Activated naive CD8-positive, alpha-beta T cell (primary cell): ENCODE measurements at regions not wholly inside any gene's neighbourhood (a gene's known extent, or its start where the extent isn't known, plus 50 kb on each side); places are given as distances from the start of the nearest gene placed in this dataset.

ENCODE experiments used
- H3K27ac Mint-ChIP-seq: one replicate; pipeline ENCODE4 v1.8.0; 2021; ENCODE audit warnings: mixed read lengths
- H3K27me3 Mint-ChIP-seq: one replicate; pipeline ENCODE4 v1.8.0; 2021; ENCODE audit warnings: mixed read lengths
- H3K36me3 Mint-ChIP-seq: one replicate; pipeline ENCODE4 v1.8.0; 2021; ENCODE audit warnings: mixed read lengths
- H3K4me1 Mint-ChIP-seq: one replicate; pipeline ENCODE4 v1.8.0; 2021; ENCODE audit warnings: low read depth, mixed read lengths
- H3K4me3 Mint-ChIP-seq: one replicate; pipeline ENCODE4 v1.8.0; 2021; ENCODE audit warnings: mild to moderate bottlenecking, mixed read lengths
- H3K9me3 Mint-ChIP-seq: one replicate; pipeline ENCODE4 v1.8.0; 2021; ENCODE audit warnings: low read depth, mixed read lengths

DNA sequence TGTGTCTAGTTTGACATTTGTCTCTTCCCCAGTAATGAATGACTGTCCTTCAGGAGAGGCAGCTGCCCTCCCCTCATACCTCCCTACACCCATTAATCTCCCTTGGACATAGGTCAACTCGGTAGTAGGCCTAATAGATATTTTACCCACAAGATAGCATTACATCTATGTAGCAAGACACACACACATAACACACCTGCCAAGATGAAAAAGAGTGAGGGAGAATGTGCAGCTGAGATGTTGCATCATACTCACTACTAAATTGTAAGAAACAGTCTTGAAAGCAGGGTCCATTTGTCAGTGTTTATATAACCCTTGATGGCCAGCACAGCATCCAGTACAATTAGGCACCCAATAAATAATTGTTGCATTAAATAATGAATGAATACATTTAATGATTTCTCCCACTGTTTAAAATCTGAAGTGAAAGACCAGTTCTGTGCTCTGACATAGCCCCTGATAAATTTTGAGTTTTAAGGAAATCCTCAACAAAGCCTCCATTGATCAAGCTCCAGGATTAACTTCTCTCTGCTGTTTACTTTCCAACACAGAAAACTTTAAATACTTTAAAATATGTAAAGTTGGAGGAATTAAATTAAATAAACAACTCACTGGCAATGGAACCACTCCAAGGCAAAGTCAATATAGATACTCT is 440.8 kb upstream of the RASGEF1B start:
- H3K27me3 Mint-ChIP-seq = peaks cover 2% of the 10 kb centered on the region
- no peaks in the 10 kb centered on the region for H3K36me3 Mint-ChIP-seq
- no peak overlapping the region for H3K4me3 Mint-ChIP-seq
- H3K4me1 Mint-ChIP-seq = peaks cover 3% of the 10 kb centered on the region
- no peaks in the 10 kb centered on the region for H3K9me3 Mint-ChIP-seq
- H3K27ac Mint-ChIP-seq = no peak overlapping the region

DNA sequence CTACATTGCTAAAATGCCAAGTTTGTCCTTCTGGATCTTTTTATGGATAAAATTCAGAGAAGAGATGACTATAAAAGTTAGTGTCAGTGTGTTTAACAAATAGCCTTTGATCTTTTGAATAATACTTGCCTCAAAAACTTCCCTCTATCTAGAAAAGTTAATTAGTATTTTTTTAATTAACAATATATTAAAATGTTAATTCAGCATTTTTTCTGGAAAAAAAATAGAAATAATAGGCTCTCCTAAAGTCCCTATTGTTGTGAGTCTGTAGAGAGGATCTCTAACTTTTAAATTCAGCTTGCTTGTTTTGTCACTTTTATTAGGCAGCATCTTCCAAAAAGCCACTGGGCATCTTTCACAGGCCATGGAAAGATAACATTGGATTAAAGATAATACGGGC is 435.2 kb upstream of the RASGEF1B start:
- peaks cover 7% of the 10 kb centered on the region for H3K27me3 Mint-ChIP-seq
- no peaks in the 10 kb centered on the region for H3K4me1 Mint-ChIP-seq
- no peaks in the 10 kb centered on the region for H3K36me3 Mint-ChIP-seq
- no peak overlapping the region for H3K4me3 Mint-ChIP-seq
- no peak overlapping the region for H3K27ac Mint-ChIP-seq
- H3K9me3 Mint-ChIP-seq = no peaks in the 10 kb centered on the region

DNA sequence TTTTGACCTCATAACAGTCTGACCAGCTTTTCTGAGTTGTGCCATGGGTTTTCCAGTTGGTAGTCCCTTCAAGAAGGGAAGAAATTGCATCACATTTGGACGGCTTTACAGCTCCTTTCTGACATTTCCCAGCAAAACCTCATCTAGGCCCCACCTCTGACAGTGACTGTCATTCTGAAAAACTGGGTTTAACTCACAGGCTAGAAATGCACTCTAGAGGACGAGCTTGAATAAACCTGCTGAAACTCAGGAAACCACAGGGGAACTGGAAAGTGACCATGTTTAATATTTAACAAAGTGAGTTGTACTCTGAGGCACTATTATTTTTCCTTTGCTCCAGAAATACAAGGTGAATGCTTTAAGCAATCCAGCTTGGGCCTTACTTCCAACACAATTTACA is 434.3 kb upstream of the RASGEF1B start:
- Mint-ChIP-seq H3K4me3 (no peak overlapping the region), H3K9me3 (no peaks in the 10 kb centered on the region), H3K36me3 (no peaks in the 10 kb centered on the region), H3K27ac (no peak overlapping the region), H3K4me1 (no peaks in the 10 kb centered on the region), H3K27me3 (peaks cover 10% of the 10 kb centered on the region)

DNA sequence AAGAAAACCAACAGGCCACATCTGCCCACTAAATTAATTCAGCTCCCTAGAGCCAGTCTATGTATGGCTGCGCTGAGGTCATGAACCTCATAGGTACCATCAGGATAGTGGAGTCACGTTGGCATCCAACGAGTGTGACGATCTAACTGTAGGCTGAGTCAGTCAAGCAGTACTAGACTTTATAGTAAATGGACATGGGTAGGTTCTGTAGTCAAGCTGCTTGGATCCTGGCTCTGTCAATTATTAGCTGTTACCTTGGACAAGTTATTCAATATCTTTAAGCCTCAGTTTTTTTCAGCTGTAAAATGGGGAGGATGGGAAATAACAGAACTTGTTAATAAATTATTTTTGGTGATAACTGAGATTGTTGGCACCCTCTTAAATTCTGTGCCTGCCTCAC is 432.4 kb upstream of the RASGEF1B start:
- Mint-ChIP-seq H3K36me3 (no peaks in the 10 kb centered on the region), H3K4me3 (no peak overlapping the region), H3K9me3 (no peaks in the 10 kb centered on the region), H3K27me3 (peaks cover 10% of the 10 kb centered on the region), H3K27ac (no peak overlapping the region), H3K4me1 (no peaks in the 10 kb centered on the region)

DNA sequence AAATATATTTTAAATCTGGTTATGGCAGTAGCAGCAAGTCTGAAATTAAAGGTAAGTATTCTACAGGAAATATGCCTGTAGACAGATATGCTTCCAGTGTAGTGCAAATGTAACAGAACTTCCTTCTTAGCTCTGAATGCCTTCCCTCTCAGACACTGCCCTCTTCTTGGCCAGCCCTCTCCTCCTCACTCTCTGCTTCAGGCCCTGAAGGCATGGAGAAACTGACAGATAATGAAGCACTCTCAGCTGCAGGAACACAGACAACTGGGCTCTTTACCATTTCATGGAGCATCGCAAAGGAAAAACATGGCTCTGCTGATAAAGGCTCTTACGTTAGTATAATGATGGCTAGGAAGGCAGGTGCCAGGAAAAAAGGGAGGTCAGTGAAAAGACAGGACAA is 431.5 kb upstream of the RASGEF1B start:
- Mint-ChIP-seq H3K4me1 (no peaks in the 10 kb centered on the region), H3K36me3 (no peaks in the 10 kb centered on the region), H3K4me3 (no peak overlapping the region), H3K27ac (no peak overlapping the region), H3K9me3 (no peaks in the 10 kb centered on the region), H3K27me3 (peaks cover 10% of the 10 kb centered on the region)

DNA sequence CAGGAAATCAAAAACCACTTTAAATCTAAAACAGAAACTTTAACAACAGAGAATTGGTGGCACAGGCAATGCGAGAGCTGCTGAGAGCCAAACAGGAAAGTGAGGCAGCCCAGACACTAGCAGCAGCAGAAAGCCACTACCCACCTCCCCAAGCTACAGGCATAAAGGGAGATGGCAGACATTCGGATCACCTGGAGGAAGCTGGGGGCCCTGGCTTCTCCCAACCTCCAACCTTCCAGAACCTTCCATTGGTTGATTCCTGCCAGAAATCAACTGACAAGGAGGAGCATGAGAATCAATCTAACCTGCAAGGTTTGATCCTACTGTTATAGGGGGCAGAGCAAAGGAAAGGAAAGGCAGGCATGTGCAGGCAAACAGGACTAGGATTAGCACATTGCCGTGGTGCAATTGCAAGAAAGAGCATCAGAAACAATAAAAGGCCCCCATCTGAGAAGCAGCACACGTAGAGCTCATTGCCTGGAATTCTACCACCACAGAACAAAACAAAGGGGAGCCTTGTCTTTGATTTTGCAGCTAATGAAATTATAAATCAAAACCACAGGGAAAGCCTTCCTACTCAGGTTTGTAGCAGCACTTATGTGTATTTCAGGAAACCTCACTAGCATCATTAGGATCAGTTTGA is 427.3 kb upstream of the RASGEF1B start:
- Mint-ChIP-seq H3K36me3 (no peaks in the 10 kb centered on the region), H3K27ac (no peak overlapping the region), H3K9me3 (no peaks in the 10 kb centered on the region), H3K27me3 (peaks cover 8% of the 10 kb centered on the region), H3K4me1 (no peaks in the 10 kb centered on the region), H3K4me3 (no peak overlapping the region)

DNA sequence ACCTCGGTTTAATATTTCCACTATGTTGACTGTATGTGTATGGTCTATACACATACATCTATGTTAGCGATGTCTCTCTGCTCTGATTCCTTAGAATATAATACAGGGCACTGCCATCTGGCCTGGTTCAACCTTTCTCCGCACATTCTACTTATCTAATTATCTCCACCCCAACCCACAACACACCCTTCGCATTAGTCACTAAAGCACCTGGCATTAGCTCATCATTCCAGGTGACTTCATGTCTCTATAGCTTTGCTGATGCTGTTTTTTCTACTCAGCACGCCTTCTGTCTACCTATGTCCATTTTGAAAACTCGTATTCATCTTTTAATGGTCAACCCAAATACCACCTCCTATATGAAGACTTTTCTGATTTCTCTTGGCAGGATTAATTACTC is 425.2 kb upstream of the RASGEF1B start:
- H3K4me3 Mint-ChIP-seq = no peak overlapping the region
- H3K36me3 Mint-ChIP-seq = no peaks in the 10 kb centered on the region
- H3K9me3 Mint-ChIP-seq = no peaks in the 10 kb centered on the region

DNA sequence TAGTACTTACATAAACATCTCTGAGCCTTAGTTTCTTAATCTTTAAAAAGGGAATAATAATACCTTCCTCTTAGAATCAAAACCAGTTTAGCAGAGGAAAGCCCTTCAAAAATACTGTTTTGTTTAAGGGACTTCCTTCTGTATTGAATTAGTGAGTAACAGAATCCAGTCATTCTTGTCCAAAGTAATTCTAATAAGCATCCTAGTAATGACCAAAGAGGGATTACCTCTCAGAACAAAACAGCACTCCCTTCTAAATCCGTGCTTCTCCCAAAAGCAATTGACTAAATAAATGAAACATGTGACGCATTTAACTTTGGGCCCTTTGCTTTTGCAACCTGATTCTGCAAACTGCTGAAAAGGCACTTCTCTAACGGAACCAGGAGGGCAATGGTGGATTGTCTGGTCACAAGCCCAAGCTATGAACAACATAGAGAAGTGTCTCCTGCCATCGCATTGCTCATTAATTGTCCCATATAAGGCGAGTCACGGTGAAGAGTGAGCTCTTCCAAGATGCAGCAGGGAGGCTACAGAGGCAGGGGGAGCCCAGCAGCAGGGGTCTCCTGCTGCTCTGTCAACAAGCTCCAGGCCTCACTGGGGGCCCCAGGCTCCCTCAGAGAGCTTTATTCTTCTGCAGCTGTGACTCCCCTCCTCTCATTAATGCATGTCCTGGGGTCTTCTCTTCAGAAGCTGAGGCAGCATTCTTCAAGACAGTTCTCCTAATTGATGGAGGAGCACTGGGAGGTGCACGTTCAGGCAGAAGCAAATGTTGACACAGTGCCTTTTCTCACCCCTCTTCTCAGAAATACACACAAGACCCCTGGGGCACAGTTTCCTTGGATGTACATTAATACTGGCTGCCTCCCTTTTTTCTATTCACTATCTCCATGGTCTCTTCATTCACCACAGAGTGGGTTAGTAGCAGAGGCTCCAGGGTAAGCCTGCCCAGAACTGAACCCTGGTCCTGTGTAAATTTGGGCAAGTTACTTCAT is 419.6 kb upstream of the RASGEF1B start:
- Mint-ChIP-seq H3K27me3 (peaks cover 6% of the 10 kb centered on the region), H3K36me3 (no peaks in the 10 kb centered on the region), H3K9me3 (no peaks in the 10 kb centered on the region), H3K27ac (no peak overlapping the region), H3K4me3 (no peak overlapping the region), H3K4me1 (no peaks in the 10 kb centered on the region)

More for the DNA sequence above, 425.2 kb upstream of the RASGEF1B start:
- Mint-ChIP-seq H3K27me3 (peaks cover 6% of the 10 kb centered on the region), H3K27ac (no peak overlapping the region), H3K4me1 (no peaks in the 10 kb centered on the region)

DNA sequence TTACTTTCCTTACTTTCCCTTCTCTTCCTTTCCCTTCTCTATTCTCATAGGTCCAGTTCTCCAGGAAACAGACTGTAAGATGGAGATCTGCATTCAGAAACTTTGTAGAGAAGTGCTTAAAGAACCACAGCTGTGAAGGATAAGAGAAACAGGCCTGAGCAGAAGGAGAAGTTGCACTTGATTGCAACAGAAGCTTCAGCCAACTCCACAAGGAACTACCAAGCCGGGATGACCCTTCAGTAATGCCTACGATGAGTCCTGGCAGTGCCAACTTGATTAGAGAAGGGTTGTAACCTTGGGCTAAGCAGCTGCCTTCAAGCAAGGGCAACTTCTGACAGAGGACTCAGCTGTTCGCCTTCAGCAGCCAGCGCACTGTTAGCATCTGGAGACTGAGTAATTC is 413.3 kb upstream of the RASGEF1B start:
- H3K36me3 Mint-ChIP-seq = no peaks in the 10 kb centered on the region
- peaks cover 4% of the 10 kb centered on the region for H3K4me1 Mint-ChIP-seq
- no peak overlapping the region for H3K4me3 Mint-ChIP-seq
- no peaks in the 10 kb centered on the region for H3K9me3 Mint-ChIP-seq
- peaks cover 5% of the 10 kb centered on the region for H3K27me3 Mint-ChIP-seq
- no peak overlapping the region for H3K27ac Mint-ChIP-seq

DNA sequence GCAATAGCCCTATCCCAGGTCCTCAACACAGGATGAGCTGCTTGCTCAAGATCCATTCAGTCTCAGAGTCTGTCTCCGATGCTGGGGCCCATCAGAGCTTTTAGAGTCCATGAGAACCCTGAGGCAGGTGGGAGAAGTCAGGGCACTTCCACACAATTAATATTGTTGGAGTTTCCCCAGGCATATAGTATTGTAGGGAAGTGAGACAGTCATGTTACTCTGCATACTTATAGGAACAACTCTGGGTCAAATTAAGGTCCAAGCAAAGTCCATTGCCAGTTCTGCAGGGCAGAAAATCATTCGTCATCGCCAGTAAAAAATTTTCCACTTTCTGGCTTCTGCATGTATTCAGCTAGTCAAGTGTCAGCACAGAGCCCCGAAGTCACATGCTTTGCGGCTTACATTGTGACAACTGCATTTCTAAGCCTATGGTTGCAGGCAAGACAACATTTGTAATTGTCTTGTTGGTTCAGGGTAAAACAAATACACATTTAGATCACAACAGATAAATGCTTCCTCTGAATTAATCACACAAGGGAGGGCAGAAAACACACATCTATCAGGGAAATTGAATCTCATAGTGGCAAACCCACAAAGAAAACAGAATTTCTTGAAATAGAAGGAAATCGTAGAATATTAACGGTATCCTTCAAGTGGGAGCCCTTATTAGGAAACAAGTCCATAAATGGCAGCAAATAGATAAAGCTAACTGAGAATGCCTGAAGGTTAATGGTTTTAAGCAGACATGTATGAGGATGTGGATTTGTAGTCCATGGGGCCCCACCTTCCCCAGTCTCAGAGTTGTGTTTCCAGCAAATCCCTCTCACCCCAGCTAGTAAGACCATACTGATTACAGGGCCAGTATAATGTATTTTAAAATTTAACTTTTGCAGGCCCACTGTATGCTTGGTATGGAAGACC is 412.1 kb upstream of the RASGEF1B start:
- no peak overlapping the region for H3K27ac Mint-ChIP-seq
- no peak overlapping the region for H3K4me3 Mint-ChIP-seq
- peaks cover 5% of the 10 kb centered on the region for H3K27me3 Mint-ChIP-seq
- no peaks in the 10 kb centered on the region for H3K36me3 Mint-ChIP-seq
- peaks cover 4% of the 10 kb centered on the region for H3K4me1 Mint-ChIP-seq
- H3K9me3 Mint-ChIP-seq = no peaks in the 10 kb centered on the region

DNA sequence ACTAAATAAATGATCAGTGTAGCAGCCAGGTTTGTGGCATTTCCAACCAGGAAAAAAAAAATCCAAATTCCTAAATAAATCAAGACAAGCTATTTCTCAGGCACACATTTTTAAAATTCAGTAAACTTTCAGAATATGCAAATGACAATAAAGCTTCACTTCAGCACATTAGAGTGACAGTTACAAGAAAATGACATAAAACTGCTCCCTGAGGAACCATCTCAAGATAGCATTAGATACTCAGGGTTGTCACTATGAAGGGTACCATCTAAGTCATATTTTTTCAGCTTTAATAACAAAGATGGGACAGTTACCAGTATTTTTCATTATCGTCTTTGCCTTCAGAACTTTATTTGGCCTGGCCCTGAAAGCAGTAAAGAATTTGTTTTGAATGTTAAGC is 411.3 kb upstream of the RASGEF1B start:
- H3K4me1 Mint-ChIP-seq = peaks cover 4% of the 10 kb centered on the region
- no peaks in the 10 kb centered on the region for H3K36me3 Mint-ChIP-seq
- H3K9me3 Mint-ChIP-seq = no peaks in the 10 kb centered on the region
- H3K27me3 Mint-ChIP-seq = peaks cover 5% of the 10 kb centered on the region
- no peak overlapping the region for H3K4me3 Mint-ChIP-seq
- no peak overlapping the region for H3K27ac Mint-ChIP-seq

DNA sequence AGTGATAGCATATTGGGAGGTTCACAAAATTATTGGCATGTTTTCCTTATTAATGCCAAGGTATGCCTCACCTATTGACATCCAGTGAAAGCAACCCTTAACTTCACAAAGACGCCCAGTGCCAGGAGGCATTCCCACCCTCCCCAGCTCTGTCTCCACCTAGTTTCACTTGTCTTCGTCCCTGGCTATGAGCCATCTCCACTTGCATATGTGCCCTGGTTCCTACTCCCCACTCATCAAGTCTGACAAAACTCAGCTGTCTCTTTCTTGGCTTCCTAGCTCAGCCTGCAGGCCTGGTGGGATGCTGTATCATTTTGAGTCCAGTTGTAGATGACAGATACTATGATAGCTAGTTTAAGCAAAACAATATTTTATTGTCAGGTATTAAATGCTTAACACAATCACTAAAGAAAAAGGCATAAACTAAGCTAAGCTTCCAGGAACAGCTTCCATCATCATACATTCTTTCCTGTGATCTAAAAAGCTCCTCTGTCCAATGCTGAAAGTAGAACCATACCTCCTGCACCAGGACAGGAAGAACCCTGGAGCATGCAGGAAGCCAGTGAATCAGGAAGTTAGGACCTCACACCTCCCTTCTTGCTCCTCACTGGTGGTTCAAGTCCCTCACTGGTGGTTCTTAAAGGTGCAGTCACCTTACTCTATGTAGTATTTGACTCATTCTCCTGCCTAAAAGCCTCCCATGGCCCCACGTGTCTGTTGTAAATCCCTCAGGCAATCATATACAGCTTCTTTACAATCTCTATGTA is 410.3 kb upstream of the RASGEF1B start:
- no peaks in the 10 kb centered on the region for H3K9me3 Mint-ChIP-seq
- H3K4me1 Mint-ChIP-seq = peaks cover 4% of the 10 kb centered on the region
- H3K27me3 Mint-ChIP-seq = peaks cover 2% of the 10 kb centered on the region
- no peak overlapping the region for H3K4me3 Mint-ChIP-seq
- H3K36me3 Mint-ChIP-seq = no peaks in the 10 kb centered on the region
- no peak overlapping the region for H3K27ac Mint-ChIP-seq

DNA sequence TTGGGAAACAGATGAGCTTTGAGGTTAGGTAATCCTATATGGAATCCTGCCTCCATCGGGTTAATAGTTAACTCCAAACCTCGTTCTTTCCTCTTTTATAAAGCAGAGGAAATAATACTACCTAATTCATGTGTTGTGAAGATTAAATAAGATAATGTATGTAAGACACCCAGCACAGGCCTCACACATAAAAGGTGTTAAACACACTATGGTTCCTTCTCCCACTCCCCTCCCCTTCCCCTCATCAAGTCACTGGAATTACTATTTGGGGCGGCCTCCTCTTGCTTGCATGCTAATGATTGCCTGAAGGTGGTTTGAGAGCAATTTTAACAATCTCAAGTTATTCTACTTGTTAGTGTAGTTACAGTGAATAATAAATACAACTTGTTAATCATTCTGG is 404.4 kb upstream of the RASGEF1B start:
- no peaks in the 10 kb centered on the region for H3K27me3 Mint-ChIP-seq
- no peaks in the 10 kb centered on the region for H3K4me1 Mint-ChIP-seq
- H3K36me3 Mint-ChIP-seq = no peaks in the 10 kb centered on the region
- H3K27ac Mint-ChIP-seq = no peak overlapping the region
- H3K9me3 Mint-ChIP-seq = no peaks in the 10 kb centered on the region
- no peak overlapping the region for H3K4me3 Mint-ChIP-seq
